D721Med (cell line): ENCODE measurements at regions not wholly inside any gene's neighbourhood (a gene's known extent, or its start where the extent isn't known, plus 50 kb on each side); places are given as distances from the start of the nearest gene placed in this dataset.

Experiments
- DNase-seq: peaks from one replicate; pipeline ENCODE4 v3.0.0; 2011; ENCODE audit warnings: low spot score; ENCODE audit not compliant: insufficient read length
- FAIRE-seq: peaks from 2 replicates; lab custom pipeline; 2011; peaks lifted over from hg19 to GRCh38; lab: Jason Lieb, UNC
- CTCF ChIP-seq: IDR thresholded peaks from 2 replicates; pipeline ENCODE4 v1.5.1; 2012; ENCODE audit warnings: mild to moderate bottlenecking, control low read depth; ENCODE audit not compliant: insufficient read depth; ENCODE audit errors: missing control alignments

GRCh38 chr5:125002727-125003598 lies 256.5 kb upstream of the ZNF608 start:
- FAIRE-seq (no peak), DNase-seq (no peak)

GRCh38 chr5:125004009-125004408 lies 257.6 kb upstream of the ZNF608 start:
- no peak for TF ChIP-seq CTCF
- DNase-seq (no peak), FAIRE-seq (no peak)

More at GRCh38 chr5:125002727-125003598, 256.5 kb upstream of the ZNF608 start:
- no peak for TF ChIP-seq CTCF

GRCh38 chr5:125005266-125005665 lies 258.8 kb upstream of the ZNF608 start:
- no peak for TF ChIP-seq CTCF
- no peak for DNase-seq
- FAIRE-seq, result no peak

GRCh38 chr5:125006011-125006685 lies 259.7 kb upstream of the ZNF608 start:
- peak; percentile 56 for FAIRE-seq
- DNase-seq, result no peak
- no peak for TF ChIP-seq CTCF

GRCh38 chr5:125010356-125010755 lies 263.9 kb upstream of the ZNF608 start:
- DNase-seq (no peak), FAIRE-seq (no peak)
- no peak for TF ChIP-seq CTCF

GRCh38 chr5:125011014-125011413 lies 264.6 kb upstream of the ZNF608 start:
- no peak for TF ChIP-seq CTCF
- DNase-seq (no peak), FAIRE-seq (no peak)

- TF ChIP-seq CTCF, result no peak
- FAIRE-seq (no peak), DNase-seq (no peak)
Measured at GRCh38 chr5:125011419-125011818, 265.0 kb upstream of the ZNF608 start.
